PC-9 (cell line): ENCODE measurements at regions not wholly inside any gene's neighbourhood (a gene's known extent, or its start where the extent isn't known, plus 50 kb on each side); places are given as distances from the start of the nearest gene placed in this dataset.

Source experiments
- BruUV-seq: library from RNA; stranded (reverse); fragments of 400-500 nt; replicated peaks from 2 replicates; lab custom pipeline; 2021; lab: Mats Ljungman, UMichigan
- CTCF ChIA-PET: fragments of 300-600 bp; sonication (Branson Sonifier 250); formaldehyde crosslinking; loops from one replicate; lab custom pipeline; 2022; ENCODE audit warnings: antibody characterized with exemption; lab: Charles Lee
- POLR2A ChIA-PET: fragments of 300-600 bp; sonication (Branson Sonifier 250); formaldehyde crosslinking; loops from one replicate; lab custom pipeline; 2022; ENCODE audit warnings: antibody characterized with exemption; ENCODE audit not compliant: unreplicated experiment; lab: Charles Lee
- DNase-seq, 2 experiments: peaks; one replicate each; pipeline versions ENCODE4 v3.0.0 to v3.0.0-alpha.2; 2015 to 2022; ENCODE audit warnings: mixed read lengths in 1 of 2
- H2AFZ ChIP-seq: fragments of 200-600 bp; sonication (generic); 2 replicates; pipeline ENCODE4 v1.8.1; 2017; ENCODE audit warnings: antibody characterized with exemption
- H3F3A ChIP-seq: fragments of 200-600 bp; sonication (generic); 2 replicates; pipeline ENCODE4 v1.8.1; 2017; ENCODE audit warnings: antibody characterized with exemption, mild to moderate bottlenecking, low read depth; ENCODE audit not compliant: insufficient read depth
- H3K27ac ChIP-seq: fragments of 200-600 bp; sonication (generic); 2 replicates; pipeline ENCODE4 v1.6.1; 2016; ENCODE audit warnings: mixed run types
- H3K27me3 ChIP-seq: fragments of 200-600 bp; sonication (generic); 2 replicates; pipeline ENCODE4 v1.6.1; 2016; ENCODE audit warnings: low read depth, mixed run types; ENCODE audit not compliant: insufficient read depth
- H3K36me3 ChIP-seq: fragments of 200-600 bp; sonication (generic); 2 replicates; pipeline ENCODE4 v1.6.1; 2016; ENCODE audit warnings: low read depth, mixed run types
- H3K4me1 ChIP-seq: fragments of 200-600 bp; sonication (generic); replicated peaks from 2 replicates; pipeline ENCODE4 v1.6.1; 2016; ENCODE audit warnings: mixed run types; ENCODE audit not compliant: insufficient read depth
- H3K4me2 ChIP-seq: fragments of 200-600 bp; sonication (generic); 2 replicates; pipeline ENCODE4 v1.6.1; 2017; ENCODE audit warnings: mixed run types
- H3K4me3 ChIP-seq: fragments of 200-600 bp; sonication (generic); 2 replicates; pipeline ENCODE4 v1.6.1; 2016; ENCODE audit warnings: mixed run types
- H3K79me2 ChIP-seq: fragments of 200-600 bp; sonication (generic); 2 replicates; pipeline ENCODE4 v1.6.1; 2017; ENCODE audit warnings: low read depth, mixed run types
- H3K9me2 ChIP-seq: fragments of 200-600 bp; sonication (generic); 2 replicates; pipeline ENCODE4 v1.8.1; 2017; ENCODE audit warnings: mild to moderate bottlenecking; ENCODE audit not compliant: insufficient read depth
- H3K9me3 ChIP-seq: fragments of 200-600 bp; sonication (generic); 2 replicates; pipeline ENCODE4 v1.8.1; 2016; ENCODE audit warnings: low read depth; ENCODE audit not compliant: insufficient read depth
- H4K20me1 ChIP-seq: fragments of 200-600 bp; sonication (generic); 2 replicates; pipeline ENCODE4 v1.8.1; 2017; ENCODE audit not compliant: insufficient read depth
- CTCF ChIP-seq: fragments of 200-600 bp; sonication (generic); conservative IDR thresholded peaks from 2 replicates; pipeline ENCODE4 v1.6.1; 2017; ENCODE audit warnings: mixed run types, antibody characterized with exemption, mild to moderate bottlenecking, moderate library complexity
- EZH2 ChIP-seq: fragments of 200-600 bp; sonication (generic); IDR thresholded peaks from 2 replicates; pipeline ENCODE4 v1.8.0; 2017; ENCODE audit warnings: antibody characterized with exemption, low read depth
- intact Hi-C: fragments of 100-400 bp; cut with micrococcal nuclease; formaldehyde crosslinking; loops from one replicate; pipeline ENCODE4 v1.10.0; 2022; ENCODE audit not compliant: unreplicated experiment

- Histone ChIP-seq H3K9me3 (peaks cover 3% of the 10 kb centered on the region; the same call in 1 of the 2 replicates), H3K36me3 (no peaks in the 10 kb centered on the region), H3F3A (no peaks in the 10 kb centered on the region), H3K27me3 (peaks cover 41% of the 10 kb centered on the region), H3K4me3 (no peak overlapping the region), H3K4me2 (no peak overlapping the region), H4K20me1 (no peaks in the 10 kb centered on the region), H3K9me2 (no peaks in the 10 kb centered on the region), H3K27ac (no peak overlapping the region), H2AFZ (no peak overlapping the region), H3K4me1 (no peaks in the 10 kb centered on the region), H3K79me2 (no peaks in the 10 kb centered on the region)
- intact Hi-C loops = no loop called here
- DNase-seq = no peak
- CTCF ChIA-PET = no interaction called here
- TF ChIP-seq CTCF (no peak), EZH2 (no peak)
- POLR2A ChIA-PET = no interaction called here
- BruUV-seq = no TSS peak
Measured at GRCh38 chr20:20897922-20898321, 185.5 kb upstream of the RALGAPA2 start.

GRCh38 chr20:20897145-20897544, 184.7 kb upstream of the RALGAPA2 start:
- H3K27ac ChIP-seq = no peak overlapping the region
- CTCF ChIA-PET = no interaction called here
- no peaks in the 10 kb centered on the region for H3K36me3 ChIP-seq
- H2AFZ ChIP-seq = no peak overlapping the region
- no peaks in the 10 kb centered on the region for H3K4me1 ChIP-seq
- H3K9me2 ChIP-seq = no peaks in the 10 kb centered on the region
- no peaks in the 10 kb centered on the region for H4K20me1 ChIP-seq
- peaks cover 46% of the 10 kb centered on the region for H3K27me3 ChIP-seq
- H3K9me3 ChIP-seq = peaks cover 3% of the 10 kb centered on the region; the same call in 1 of the 2 replicates
- no peaks in the 10 kb centered on the region for H3F3A ChIP-seq
- no peak for TF ChIP-seq CTCF
- no peak for TF ChIP-seq EZH2
- no peak overlapping the region for H3K4me2 ChIP-seq
- no peaks in the 10 kb centered on the region for H3K79me2 ChIP-seq
- BruUV-seq = no TSS peak
- POLR2A ChIA-PET = no interaction called here
- intact Hi-C loops = no loop called here
- H3K4me3 ChIP-seq = no peak overlapping the region
- no peak for DNase-seq

GRCh38 chr20:20896606-20897005, 184.2 kb upstream of the RALGAPA2 start:
- Histone ChIP-seq H3K27me3 (peaks cover 51% of the 10 kb centered on the region), H3F3A (no peaks in the 10 kb centered on the region)

More at GRCh38 chr20:20896606-20897005, 184.2 kb upstream of the RALGAPA2 start:
- Histone ChIP-seq H3K9me3 (peaks cover 3% of the 10 kb centered on the region; the same call in 1 of the 2 replicates), H3K4me2 (no peak overlapping the region), H3K79me2 (no peaks in the 10 kb centered on the region), H2AFZ (no peak overlapping the region), H3K4me3 (no peak overlapping the region), H3K27ac (no peak overlapping the region), H3K9me2 (no peaks in the 10 kb centered on the region), H3K36me3 (no peaks in the 10 kb centered on the region), H3K4me1 (no peaks in the 10 kb centered on the region), H4K20me1 (no peaks in the 10 kb centered on the region)
- ChIA-PET POLR2A (no interaction called here), CTCF (no interaction called here)
- intact Hi-C loops = no loop called here
- DNase-seq = no peak
- BruUV-seq = no TSS peak
- TF ChIP-seq CTCF (no peak), EZH2 (no peak)
